CD14-positive monocyte (primary cell): ENCODE measurements at regions not wholly inside any gene's neighbourhood (a gene's known extent, or its start where the extent isn't known, plus 50 kb on each side); places are given as distances from the start of the nearest gene placed in this dataset.

Source experiments
- DNase-seq, 3 donors: peaks; one replicate each; pipeline ENCODE4 v3.0.0-alpha.2; 2011 to 2022
- H2AFZ ChIP-seq: 2 replicates; pipeline ENCODE4 v1.6.0; 2012; ENCODE audit warnings: mild to moderate bottlenecking, low read depth, low read length, inconsistent platforms; ENCODE audit not compliant: insufficient read depth, poor library complexity, severe bottlenecking
- H3K27ac ChIP-seq, 2 donors: 1 replicate in 1 of 2; 2 replicates in 1 of 2; pipeline ENCODE4 v1.5.1; 2012 to 2013; ENCODE audit warnings: low read length in 2 of 2, control low read depth in 1 of 2, inconsistent platforms in 1 of 2, low read depth in 1 of 2, mild to moderate bottlenecking in 1 of 2
- H3K27me3 ChIP-seq, 2 donors: one replicate each; pipeline versions ENCODE4 v1.6.0 to v1.6.1; 2011 to 2013; ENCODE audit warnings: low read length in 2 of 2; ENCODE audit not compliant: control insufficient read depth in 2 of 2, insufficient read depth in 2 of 2
- H3K36me3 ChIP-seq, 2 donors: replicated peaks in 1 of 2; 1 replicate in 1 of 2; 2 replicates in 1 of 2; pipeline versions ENCODE4 v1.5.1 to v1.6.1; 2012 to 2013; ENCODE audit warnings: low read length in 2 of 2, control low read depth in 1 of 2, inconsistent platforms in 1 of 2, mild to moderate bottlenecking in 1 of 2; ENCODE audit not compliant: insufficient read depth in 2 of 2, control insufficient read depth in 1 of 2
- H3K4me1 ChIP-seq, 2 donors: 1 replicate in 1 of 2; 2 replicates in 1 of 2; pipeline versions ENCODE4 v1.5.1 to v1.6.1; 2012 to 2013; ENCODE audit warnings: low read length in 2 of 2, control low read depth in 1 of 2, inconsistent platforms in 1 of 2, mild to moderate bottlenecking in 1 of 2, moderate library complexity in 1 of 2; ENCODE audit not compliant: insufficient read depth in 2 of 2, control insufficient read depth in 1 of 2
- H3K4me2 ChIP-seq: replicated peaks from 2 replicates; pipeline ENCODE3; 2012; ENCODE audit warnings: low read length, moderate library complexity, mild to moderate bottlenecking; ENCODE audit not compliant: poor library complexity, severe bottlenecking; ENCODE audit errors: extremely low read depth
- H3K4me3 ChIP-seq, 3 experiments: fragments of 200-600 bp in 1 of 3; sonication (generic) in 1 of 3; replicated peaks in 1 of 3; 1 replicate in 2 of 3; 2 replicates in 1 of 3; pipeline ENCODE4 v1.5.1; 2011 to 2013; ENCODE audit warnings: low read length in 3 of 3, mild to moderate bottlenecking in 3 of 3, control low read depth in 2 of 3, low read depth in 2 of 3, inconsistent platforms in 1 of 3, moderate library complexity in 1 of 3
- H3K79me2 ChIP-seq: 2 replicates; pipeline ENCODE4 v1.6.0; 2012; ENCODE audit warnings: mild to moderate bottlenecking, control low read depth, inconsistent platforms, low read length, moderate library complexity; ENCODE audit not compliant: insufficient read depth
- H3K9ac ChIP-seq: 2 replicates; pipeline ENCODE4 v1.6.0; 2017; ENCODE audit warnings: low read length, mild to moderate bottlenecking; ENCODE audit not compliant: insufficient read depth, poor library complexity, severe bottlenecking
- H3K9me3 ChIP-seq, 2 donors: replicated peaks in 1 of 2; 1 replicate in 1 of 2; 2 replicates in 1 of 2; pipeline versions ENCODE4 v1.5.1 to v1.6.1; 2012 to 2013; ENCODE audit warnings: low read length in 2 of 2, control low read depth in 1 of 2; ENCODE audit not compliant: control insufficient read depth in 1 of 2, insufficient read depth in 1 of 2
- H4K20me1 ChIP-seq: 2 replicates; pipeline ENCODE4 v1.6.0; 2012; ENCODE audit warnings: mild to moderate bottlenecking, low read length, control low read depth, moderate library complexity; ENCODE audit not compliant: insufficient read depth
- H3K27ac Mint-ChIP-seq, 7 donors: one replicate each; pipeline ENCODE4 v1.8.0; 2020; ENCODE audit warnings: mild to moderate bottlenecking in 7 of 7, mixed read lengths in 7 of 7, moderate library complexity in 6 of 7, inconsistent platforms in 2 of 7
- H3K27me3 Mint-ChIP-seq, 3 donors: one replicate each; pipeline ENCODE4 v1.8.0; 2021 to 2022; ENCODE audit warnings: low read depth in 3 of 3, mild to moderate bottlenecking in 3 of 3, mixed read lengths in 3 of 3, moderate library complexity in 3 of 3, inconsistent platforms in 1 of 3
- H3K36me3 Mint-ChIP-seq, 2 donors: one replicate each; pipeline ENCODE4 v1.8.0; 2020; ENCODE audit warnings: mixed read lengths in 2 of 2, inconsistent platforms in 1 of 2, mild to moderate bottlenecking in 1 of 2
- H3K4me1 Mint-ChIP-seq: one replicate; pipeline ENCODE4 v1.8.0; 2020; ENCODE audit warnings: mild to moderate bottlenecking, mixed read lengths
- H3K4me3 Mint-ChIP-seq, 2 donors: one replicate each; pipeline ENCODE4 v1.8.0; 2020; ENCODE audit warnings: mild to moderate bottlenecking in 2 of 2, mixed read lengths in 2 of 2, moderate library complexity in 1 of 2
- H3K9me3 Mint-ChIP-seq, 7 donors: one replicate each; pipeline ENCODE4 v1.8.0; 2020 to 2022; ENCODE audit warnings: mixed read lengths in 7 of 7, mild to moderate bottlenecking in 6 of 7, moderate library complexity in 6 of 7, inconsistent platforms in 2 of 7
- CTCF ChIP-seq: fragments of 200-600 bp; IDR thresholded peaks from one replicate; pipeline ENCODE4 v1.8.0; 2022; ENCODE audit warnings: antibody characterized with exemption, mild to moderate bottlenecking
- WGBS: methylation state at CpG from one replicate; pipeline ENCODE4 v1.1.5; 2013; ENCODE audit warnings: missing lambda C conversion rate; ENCODE audit not compliant: insufficient coverage; 5-methylcytosine and 5-hydroxymethylcytosine counted together
- intact Hi-C, 2 donors: fragments of 100-400 bp; cut with micrococcal nuclease; formaldehyde crosslinking; loops; one replicate each; pipeline versions ENCODE4 v1.15.0 to v1.15.1; 2023

GRCh38 chr4:144316869-144317268 lies 176.4 kb upstream of the GYPA start:
- Histone ChIP-seq H3K4me3 (no peak overlapping the region), H3K9me3 (peaks cover 22 to 25% of the 10 kb centered on the region in 2 donors), H3K79me2 (no peaks in the 10 kb centered on the region), H3K4me1 (no peaks in the 10 kb centered on the region), H3K27me3 (no peaks in the 10 kb centered on the region), H3K4me2 (no peak overlapping the region), H2AFZ (no peak overlapping the region), H4K20me1 (no peaks in the 10 kb centered on the region), H3K27ac (no peak overlapping the region), H3K36me3 (no peaks in the 10 kb centered on the region), H3K9ac (no peak overlapping the region)
- no peak for DNase-seq
- Mint-ChIP-seq H3K9me3 (peaks cover 22 to 34% (median 29%) of the 10 kb centered on the region in 7 donors), H3K4me1 (peaks cover 5% of the 10 kb centered on the region), H3K27me3 (no peaks in the 10 kb centered on the region), H3K4me3 (no peak overlapping the region), H3K27ac (no peak overlapping the region), H3K36me3 (no peaks in the 10 kb centered on the region)
- 14% methylated on average over 1 of the region's 1 CpG for WGBS
- intact Hi-C loops: no loop called here
- TF ChIP-seq CTCF: no peak

- TF ChIP-seq CTCF: no peak
- 57% methylated on average over 1 of the region's 3 CpGs for WGBS
- H3K36me3 Mint-ChIP-seq: no peaks in the 10 kb centered on the region
- peaks cover 12 to 27% (median 19%) of the 10 kb centered on the region in 7 donors for H3K9me3 Mint-ChIP-seq
- H3K4me3 Mint-ChIP-seq: no peak overlapping the region
- Histone ChIP-seq H3K79me2 (no peaks in the 10 kb centered on the region), H3K4me1 (no peaks in the 10 kb centered on the region), H2AFZ (no peak overlapping the region), H3K27me3 (no peaks in the 10 kb centered on the region), H4K20me1 (no peaks in the 10 kb centered on the region), H3K4me3 (no peak overlapping the region), H3K27ac (no peak overlapping the region), H3K9me3 (peaks cover 15 to 21% of the 10 kb centered on the region in 2 donors), H3K9ac (no peak overlapping the region), H3K36me3 (no peaks in the 10 kb centered on the region), H3K4me2 (no peak overlapping the region)
- H3K27ac Mint-ChIP-seq: no peak overlapping the region
- DNase-seq: no peak
- intact Hi-C loops: no loop called here
- peaks cover 5% of the 10 kb centered on the region for H3K4me1 Mint-ChIP-seq
- H3K27me3 Mint-ChIP-seq: no peaks in the 10 kb centered on the region
Measured at GRCh38 chr4:144318797-144319196, 178.3 kb upstream of the GYPA start.
